Hepatocyte (in vitro differentiated cells): ENCODE measurements at regions not wholly inside any gene's neighbourhood (a gene's known extent, or its start where the extent isn't known, plus 50 kb on each side); places are given as distances from the start of the nearest gene placed in this dataset.

Experiments used
- DNase-seq: peaks from one replicate; pipeline ENCODE4 v3.0.0-alpha.2; 2016; ENCODE audit warnings: low spot score
- H2AFZ ChIP-seq: fragments of 200-600 bp; sonication (generic); 2 replicates; pipeline ENCODE4 v1.6.0; 2016; ENCODE audit warnings: antibody characterized with exemption, mild to moderate bottlenecking
- H3K27ac ChIP-seq: fragments of 200-600 bp; sonication (generic); 2 replicates; pipeline ENCODE4 v1.5.1; 2016; ENCODE audit warnings: mild to moderate bottlenecking
- H3K27me3 ChIP-seq: fragments of 200-600 bp; sonication (generic); 2 replicates; pipeline ENCODE4 v1.6.1; 2016
- H3K36me3 ChIP-seq: fragments of 200-600 bp; sonication (generic); replicated peaks from 2 replicates; pipeline ENCODE4 v1.5.1; 2016; ENCODE audit warnings: low read depth; ENCODE audit not compliant: insufficient read depth
- H3K4me1 ChIP-seq: fragments of 200-600 bp; sonication (generic); 2 replicates; pipeline ENCODE4 v1.5.1; 2016; ENCODE audit warnings: mild to moderate bottlenecking, moderate library complexity; ENCODE audit not compliant: insufficient read depth
- H3K4me2 ChIP-seq: fragments of 200-600 bp; sonication (generic); 2 replicates; pipeline ENCODE4 v1.6.0; 2016
- H3K4me3 ChIP-seq: fragments of 200-600 bp; sonication (generic); 2 replicates; pipeline ENCODE4 v1.5.1; 2016; ENCODE audit warnings: mild to moderate bottlenecking
- H3K79me2 ChIP-seq: fragments of 200-600 bp; sonication (generic); 2 replicates; pipeline ENCODE4 v1.6.0; 2017; ENCODE audit warnings: mild to moderate bottlenecking
- H3K9me2 ChIP-seq: fragments of 200-600 bp; sonication (generic); replicated peaks from 2 replicates; pipeline ENCODE4 v1.6.0; 2017; ENCODE audit warnings: mild to moderate bottlenecking; ENCODE audit not compliant: insufficient read depth
- H3K9me3 ChIP-seq: fragments of 200-600 bp; sonication (generic); 2 replicates; pipeline ENCODE4 v1.5.1; 2016; ENCODE audit warnings: low read depth, mild to moderate bottlenecking
- H4K20me1 ChIP-seq: fragments of 200-600 bp; sonication (generic); 2 replicates; pipeline ENCODE4 v1.6.0; 2016; ENCODE audit warnings: mild to moderate bottlenecking; ENCODE audit not compliant: insufficient read depth, poor library complexity, severe bottlenecking
- CTCF ChIP-seq: fragments of 200-600 bp; sonication (generic); IDR thresholded peaks from 2 replicates; pipeline ENCODE4 v1.5.1; 2016; ENCODE audit warnings: antibody characterized with exemption, mild to moderate bottlenecking; ENCODE audit not compliant: poor library complexity
- EZH2 ChIP-seq: fragments of 200-600 bp; sonication (generic); IDR thresholded peaks from 2 replicates; pipeline ENCODE4 v1.6.1; 2016; ENCODE audit warnings: antibody characterized with exemption, mild to moderate bottlenecking, borderline replicate concordance
- EZH2phosphoT487 ChIP-seq: fragments of 200-600 bp; sonication (generic); IDR thresholded peaks from one replicate; pipeline ENCODE4 v1.6.1; 2018; ENCODE audit warnings: antibody characterized with exemption, mild to moderate bottlenecking, low read depth, moderate library complexity; ENCODE audit not compliant: unreplicated experiment, severe bottlenecking
- WGBS: methylation state at CpG from one replicate; pipeline ENCODE4 v1.1.6; 2016; ENCODE audit warnings: low lambda C conversion rate; ENCODE audit errors: missing lambda C conversion rate; 5-methylcytosine and 5-hydroxymethylcytosine counted together

GRCh38 chr6:98487612-98488011 lies 346.8 kb upstream of the POU3F2 start:
- TF ChIP-seq CTCF = no peak
- TF ChIP-seq EZH2 = no peak
- no peak for TF ChIP-seq EZH2phosphoT487
- no peak for DNase-seq
- WGBS = 97% methylated on average over 1 of the region's 1 CpG
- no peaks in the 10 kb centered on the region for H3K4me1 ChIP-seq
- peaks cover 17% of the 10 kb centered on the region for H3K27me3 ChIP-seq
- H3K9me3 ChIP-seq = no peaks in the 10 kb centered on the region
- no peak overlapping the region for H3K4me3 ChIP-seq
- no peaks in the 10 kb centered on the region for H3K9me2 ChIP-seq
- no peak overlapping the region for H3K27ac ChIP-seq
- no peaks in the 10 kb centered on the region for H3K79me2 ChIP-seq
- no peak overlapping the region for H3K4me2 ChIP-seq
- H2AFZ ChIP-seq = no peak overlapping the region
- no peaks in the 10 kb centered on the region for H4K20me1 ChIP-seq
- H3K36me3 ChIP-seq = no peaks in the 10 kb centered on the region

- H2AFZ ChIP-seq = no peak overlapping the region
- H3K36me3 ChIP-seq = no peaks in the 10 kb centered on the region
- H3K79me2 ChIP-seq = no peaks in the 10 kb centered on the region
- no peaks in the 10 kb centered on the region for H4K20me1 ChIP-seq
- no peak for TF ChIP-seq EZH2phosphoT487
- no peak for TF ChIP-seq CTCF
- no peak for TF ChIP-seq EZH2
- WGBS = 86% methylated on average over 7 of the region's 7 CpGs
- no peak overlapping the region for H3K4me2 ChIP-seq
- H3K27ac ChIP-seq = no peak overlapping the region
- no peaks in the 10 kb centered on the region for H3K9me3 ChIP-seq
- DNase-seq = no peak
- H3K27me3 ChIP-seq = no peaks in the 10 kb centered on the region
- H3K4me1 ChIP-seq = no peaks in the 10 kb centered on the region
- H3K9me2 ChIP-seq = no peaks in the 10 kb centered on the region
- no peak overlapping the region for H3K4me3 ChIP-seq
These were observed 336.1 kb upstream of the POU3F2 start for GRCh38 chr6:98498144-98498775.

- 58% methylated on average over 3 of the region's 3 CpGs for WGBS
- H3K4me2 ChIP-seq = no peak overlapping the region
- no peaks in the 10 kb centered on the region for H3K9me2 ChIP-seq
- no peak for TF ChIP-seq CTCF
- H4K20me1 ChIP-seq = no peaks in the 10 kb centered on the region
- no peaks in the 10 kb centered on the region for H3K79me2 ChIP-seq
- no peak overlapping the region for H3K4me3 ChIP-seq
- no peak overlapping the region for H2AFZ ChIP-seq
- no peak for DNase-seq
- H3K9me3 ChIP-seq = no peaks in the 10 kb centered on the region
- no peaks in the 10 kb centered on the region for H3K4me1 ChIP-seq
- no peaks in the 10 kb centered on the region for H3K36me3 ChIP-seq
- H3K27ac ChIP-seq = no peak overlapping the region
- H3K27me3 ChIP-seq = no peaks in the 10 kb centered on the region
These were observed 335.5 kb upstream of the POU3F2 start for GRCh38 chr6:98498866-98499265.
